ENCODE measurements at regions not wholly inside any gene's neighbourhood (a gene's known extent, or its start where the extent isn't known, plus 50 kb on each side); places are given as distances from the start of the nearest gene placed in this dataset.

GRCh38 chr5:54837093-54837492 is 148.3 kb downstream of the ESM1 start:
- Mint-ChIP-seq H3K27ac (no peak overlapping the region), H3K9me3 (no peaks in the 10 kb centered on the region), H3K36me3 (no peaks in the 10 kb centered on the region), H3K27me3 (no peaks in the 10 kb centered on the region), H3K4me1 (peaks cover 28 to 40% (median 34%) of the 10 kb centered on the region in 3 donors), H3K4me3 (no peak overlapping the region)
- DNase-seq (no peak), ATAC-seq (ENCODE audit: low read depth in 2 of 2) (no peak)

- no peak overlapping the region for H3K4me3 Mint-ChIP-seq
These were observed 149.7 kb downstream of the ESM1 start for GRCh38 chr5:54835647-54836046.

GRCh38 chr5:54834121-54834842 is 151.1 kb downstream of the ESM1 start:
- H3K4me1 Mint-ChIP-seq, result peaks cover 32 to 43% (median 37%) of the 10 kb centered on the region in 3 donors
- ATAC-seq (ENCODE audit: low read depth in 2 of 2) (no peak), DNase-seq (no peak)
- H3K27me3 Mint-ChIP-seq, result no peaks in the 10 kb centered on the region
- H3K36me3 Mint-ChIP-seq, result no peaks in the 10 kb centered on the region
- H3K27ac Mint-ChIP-seq, result peak overlapping the region in 5 of 6 donors; percentile 47 to 96 (median 88)
- peak overlapping the region in 6 of 8 donors; percentile 13 to 82 (median 54) for H3K4me3 Mint-ChIP-seq
- no peaks in the 10 kb centered on the region for H3K9me3 Mint-ChIP-seq

More at GRCh38 chr5:54835647-54836046, 149.7 kb downstream of the ESM1 start:
- Mint-ChIP-seq H3K27me3 (no peaks in the 10 kb centered on the region), H3K4me1 (peaks cover 28 to 40% (median 33%) of the 10 kb centered on the region in 3 donors), H3K9me3 (no peaks in the 10 kb centered on the region), H3K27ac (peak overlapping the region in 3 of 6 donors; percentile 81 to 91 (median 89)), H3K36me3 (no peaks in the 10 kb centered on the region)
- no peak for DNase-seq
- ATAC-seq (ENCODE audit: low read depth in 2 of 2), result no peak

- H3K36me3 Mint-ChIP-seq, result no peaks in the 10 kb centered on the region
- H3K27me3 Mint-ChIP-seq, result no peaks in the 10 kb centered on the region
- H3K4me1 Mint-ChIP-seq, result peaks cover 36 to 48% (median 43%) of the 10 kb centered on the region in 3 donors
- H3K27ac Mint-ChIP-seq, result peak overlapping the region; percentile 88 to 98 (median 91)
- ATAC-seq (ENCODE audit: low read depth in 2 of 2) (no peak), DNase-seq (no peak)
- H3K4me3 Mint-ChIP-seq, result peak overlapping the region in 4 of 8 donors; percentile 24 to 82 (median 39)
- H3K9me3 Mint-ChIP-seq, result no peaks in the 10 kb centered on the region
These were observed 151.8 kb downstream of the ESM1 start for GRCh38 chr5:54833590-54833989.

- Mint-ChIP-seq H3K27ac (peak overlapping the region; percentile 90 to 98 (median 92)), H3K4me1 (peaks cover 36 to 43% (median 43%) of the 10 kb centered on the region in 3 donors), H3K4me3 (peak overlapping the region in 5 of 8 donors; percentile 24 to 85 (median 52)), H3K36me3 (no peaks in the 10 kb centered on the region), H3K9me3 (no peaks in the 10 kb centered on the region), H3K27me3 (no peaks in the 10 kb centered on the region)
- DNase-seq, result peak; percentile 46
- peak; percentile 95 for ATAC-seq (ENCODE audit: low read depth in 2 of 2)
These were observed 152.5 kb downstream of the ESM1 start for GRCh38 chr5:54832858-54833257.

- H3K36me3 Mint-ChIP-seq, result no peaks in the 10 kb centered on the region
- ATAC-seq (ENCODE audit: low read depth in 2 of 2) (no peak), DNase-seq (no peak)
- no peak overlapping the region for H3K4me3 Mint-ChIP-seq
- no peaks in the 10 kb centered on the region for H3K27me3 Mint-ChIP-seq
- no peaks in the 10 kb centered on the region for H3K9me3 Mint-ChIP-seq
- no peak overlapping the region for H3K27ac Mint-ChIP-seq
- H3K4me1 Mint-ChIP-seq, result peaks cover 36 to 43% (median 43%) of the 10 kb centered on the region in 3 donors
These were observed 153.3 kb downstream of the ESM1 start for GRCh38 chr5:54832045-54832444.

- peaks cover 36 to 43% (median 43%) of the 10 kb centered on the region in 3 donors for H3K4me1 Mint-ChIP-seq
- no peaks in the 10 kb centered on the region for H3K9me3 Mint-ChIP-seq
- H3K36me3 Mint-ChIP-seq, result no peaks in the 10 kb centered on the region
- peak overlapping the region in 4 of 6 donors; percentile 63 to 89 (median 78) for H3K27ac Mint-ChIP-seq
- no peak overlapping the region for H3K4me3 Mint-ChIP-seq
- ATAC-seq (ENCODE audit: low read depth in 2 of 2) (no peak), DNase-seq (no peak)
- no peaks in the 10 kb centered on the region for H3K27me3 Mint-ChIP-seq
These were observed 154.2 kb downstream of the ESM1 start for GRCh38 chr5:54831233-54831632.

- peak overlapping the region in 2 of 6 donors; percentile 16 to 20 for H3K27ac Mint-ChIP-seq
- no peak overlapping the region for H3K4me3 Mint-ChIP-seq
- H3K27me3 Mint-ChIP-seq, result no peaks in the 10 kb centered on the region
- no peaks in the 10 kb centered on the region for H3K9me3 Mint-ChIP-seq
- no peaks in the 10 kb centered on the region for H3K36me3 Mint-ChIP-seq
- DNase-seq (no peak), ATAC-seq (ENCODE audit: low read depth in 2 of 2) (no peak)
- peaks cover 28 to 46% (median 36%) of the 10 kb centered on the region in 3 donors for H3K4me1 Mint-ChIP-seq
These were observed 155.5 kb downstream of the ESM1 start for GRCh38 chr5:54829676-54830535.

- no peaks in the 10 kb centered on the region for H3K9me3 Mint-ChIP-seq
- DNase-seq (no peak), ATAC-seq (ENCODE audit: low read depth in 2 of 2) (no peak)
- peak overlapping the region in 2 of 6 donors; percentile 69 to 74 for H3K27ac Mint-ChIP-seq
- H3K36me3 Mint-ChIP-seq, result no peaks in the 10 kb centered on the region
- no peaks in the 10 kb centered on the region for H3K27me3 Mint-ChIP-seq
- peak overlapping the region in 1 of 8 donors; percentile 30 for H3K4me3 Mint-ChIP-seq
- peaks cover 22 to 38% (median 28%) of the 10 kb centered on the region in 3 donors for H3K4me1 Mint-ChIP-seq
These were observed 156.3 kb downstream of the ESM1 start for GRCh38 chr5:54829102-54829501.

GRCh38 chr5:54828151-54828550 is 157.2 kb downstream of the ESM1 start:
- ATAC-seq (ENCODE audit: low read depth in 2 of 2) (no peak), DNase-seq (no peak)
- Mint-ChIP-seq H3K4me1 (peaks cover 12 to 28% (median 18%) of the 10 kb centered on the region in 3 donors), H3K27me3 (no peaks in the 10 kb centered on the region), H3K27ac (no peak overlapping the region), H3K4me3 (no peak overlapping the region), H3K9me3 (no peaks in the 10 kb centered on the region), H3K36me3 (no peaks in the 10 kb centered on the region)

- ATAC-seq (ENCODE audit: low read depth in 2 of 2) (no peak), DNase-seq (no peak)
- H3K9me3 Mint-ChIP-seq, result no peaks in the 10 kb centered on the region
- H3K36me3 Mint-ChIP-seq, result no peaks in the 10 kb centered on the region
- no peak overlapping the region for H3K27ac Mint-ChIP-seq
- H3K4me1 Mint-ChIP-seq, result peaks cover 8 to 22% (median 11%) of the 10 kb centered on the region in 3 donors
- H3K27me3 Mint-ChIP-seq, result no peaks in the 10 kb centered on the region
- H3K4me3 Mint-ChIP-seq, result no peak overlapping the region
These were observed 160.4 kb downstream of the ESM1 start for GRCh38 chr5:54825005-54825404.

- DNase-seq (no peak), ATAC-seq (ENCODE audit: low read depth in 2 of 2) (no peak)
- Mint-ChIP-seq H3K4me1 (peaks cover 0 to 12% (median 2%) of the 10 kb centered on the region in 3 donors), H3K36me3 (no peaks in the 10 kb centered on the region), H3K27ac (no peak overlapping the region), H3K27me3 (no peaks in the 10 kb centered on the region), H3K4me3 (no peak overlapping the region), H3K9me3 (no peaks in the 10 kb centered on the region)
These were observed 162.4 kb downstream of the ESM1 start for GRCh38 chr5:54823006-54823405.

GRCh38 chr5:54822324-54822687 is 163.1 kb downstream of the ESM1 start:
- ATAC-seq (ENCODE audit: low read depth in 2 of 2), result no peak
- no peaks in the 10 kb centered on the region for H3K9me3 Mint-ChIP-seq
- H3K36me3 Mint-ChIP-seq, result no peaks in the 10 kb centered on the region
- no peak for DNase-seq
- H3K4me1 Mint-ChIP-seq, result peaks cover 0 to 12% (median 2%) of the 10 kb centered on the region in 3 donors
- H3K27ac Mint-ChIP-seq, result peak overlapping the region in 1 of 6 donors; percentile 24
- H3K4me3 Mint-ChIP-seq, result no peak overlapping the region
- no peaks in the 10 kb centered on the region for H3K27me3 Mint-ChIP-seq
